Neural progenitor cell (in vitro differentiated cells): ENCODE measurements at regions not wholly inside any gene's neighbourhood (a gene's known extent, or its start where the extent isn't known, plus 50 kb on each side); places are given as distances from the start of the nearest gene placed in this dataset.

Experiments used
- EZH2phosphoT487 ChIP-seq: fragments of 200-600 bp; sonication (generic); IDR thresholded peaks from 2 replicates; pipeline ENCODE4 v1.6.1; 2017; ENCODE audit warnings: antibody characterized with exemption
- TF ChIP-seq, protein P1 (sequence below): fragments of 200-600 bp; sonication (generic); IDR thresholded peaks from 2 replicates; pipeline ENCODE4 v1.5.1; 2017; ENCODE audit warnings: antibody characterized with exemption, mild to moderate bottlenecking

DNA sequence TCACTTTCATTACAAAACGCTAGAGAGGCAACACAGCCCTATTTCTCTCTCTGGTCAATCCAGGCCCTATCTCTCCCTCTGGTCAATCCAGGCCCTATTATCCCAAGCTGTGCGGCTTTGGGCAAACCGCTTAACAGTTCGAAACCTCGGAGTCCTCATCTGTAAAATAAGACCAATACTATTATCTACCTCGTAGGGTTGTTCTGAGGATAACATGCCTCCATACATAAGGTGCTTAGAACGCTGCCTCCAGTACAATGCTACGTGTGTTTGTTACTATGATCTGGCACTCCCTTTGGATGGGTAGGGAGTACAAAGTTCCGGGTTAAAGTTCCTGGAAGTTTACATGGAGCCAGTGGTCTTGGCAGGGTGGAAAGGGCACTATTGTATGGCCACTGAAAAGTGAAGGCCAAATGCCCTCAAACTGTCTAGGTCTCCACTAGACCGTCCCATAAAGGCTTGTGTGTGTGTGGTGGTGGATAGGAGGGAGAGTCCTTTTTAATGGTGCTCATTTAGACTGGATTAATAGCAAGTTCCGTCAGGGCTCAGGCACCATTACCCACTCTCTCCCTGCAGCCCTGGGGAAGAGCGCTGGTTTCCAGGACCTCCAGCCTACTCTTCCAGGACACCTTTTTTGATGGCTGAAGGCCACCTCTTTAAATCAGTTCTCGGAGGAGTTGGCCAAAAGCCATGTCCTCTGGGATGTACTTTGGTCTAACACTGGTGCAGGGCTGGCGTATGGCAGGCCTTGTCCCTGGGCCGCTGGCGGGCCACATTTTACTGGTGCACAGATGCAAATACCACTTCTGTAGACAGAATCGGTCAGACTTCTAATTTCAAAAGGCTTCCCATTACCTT, 75.6 kb upstream of the BCOR start:
- TF ChIP-seq EZH2phosphoT487: no peak
- TF ChIP-seq, protein P1, sequence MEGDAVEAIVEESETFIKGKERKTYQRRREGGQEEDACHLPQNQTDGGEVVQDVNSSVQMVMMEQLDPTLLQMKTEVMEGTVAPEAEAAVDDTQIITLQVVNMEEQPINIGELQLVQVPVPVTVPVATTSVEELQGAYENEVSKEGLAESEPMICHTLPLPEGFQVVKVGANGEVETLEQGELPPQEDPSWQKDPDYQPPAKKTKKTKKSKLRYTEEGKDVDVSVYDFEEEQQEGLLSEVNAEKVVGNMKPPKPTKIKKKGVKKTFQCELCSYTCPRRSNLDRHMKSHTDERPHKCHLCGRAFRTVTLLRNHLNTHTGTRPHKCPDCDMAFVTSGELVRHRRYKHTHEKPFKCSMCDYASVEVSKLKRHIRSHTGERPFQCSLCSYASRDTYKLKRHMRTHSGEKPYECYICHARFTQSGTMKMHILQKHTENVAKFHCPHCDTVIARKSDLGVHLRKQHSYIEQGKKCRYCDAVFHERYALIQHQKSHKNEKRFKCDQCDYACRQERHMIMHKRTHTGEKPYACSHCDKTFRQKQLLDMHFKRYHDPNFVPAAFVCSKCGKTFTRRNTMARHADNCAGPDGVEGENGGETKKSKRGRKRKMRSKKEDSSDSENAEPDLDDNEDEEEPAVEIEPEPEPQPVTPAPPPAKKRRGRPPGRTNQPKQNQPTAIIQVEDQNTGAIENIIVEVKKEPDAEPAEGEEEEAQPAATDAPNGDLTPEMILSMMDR: no peak
